ENCODE measurements at regions not wholly inside any gene's neighbourhood (a gene's known extent, or its start where the extent isn't known, plus 50 kb on each side); places are given as distances from the start of the nearest gene placed in this dataset.
A peak's percentile ranks its signal among the peaks of the same experiment; 100 is the strongest.
"Not testable (repeated sequence)": the region's sequence is repeated elsewhere in the genome, so short reads cannot be mapped to it uniquely, and the experiment has no call there.

DNA sequence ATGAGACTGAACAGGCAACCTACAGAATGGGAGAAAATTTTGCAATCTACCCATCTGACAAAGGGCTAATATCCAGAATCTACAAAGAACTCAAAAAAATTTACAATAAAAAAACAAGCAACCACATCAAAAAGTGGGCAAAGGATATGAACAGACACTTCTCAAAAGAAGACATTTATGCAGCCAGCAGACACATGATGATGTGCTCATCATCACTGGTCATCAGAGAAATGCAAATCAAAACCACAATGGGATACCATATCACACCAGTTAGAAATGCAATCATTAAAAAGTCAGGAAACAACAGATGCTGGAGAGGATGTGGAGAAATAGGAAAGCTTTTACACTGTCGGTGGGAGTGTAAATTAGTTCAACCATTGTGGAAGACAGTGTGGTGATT lies 51.7 kb upstream of the PAXBP1 start:
- H3K4me3 ChIP-seq (ENCODE audit: low read depth, low read length); DNase-seq (ENCODE audit: low read depth): not testable (repeated sequence)

DNA sequence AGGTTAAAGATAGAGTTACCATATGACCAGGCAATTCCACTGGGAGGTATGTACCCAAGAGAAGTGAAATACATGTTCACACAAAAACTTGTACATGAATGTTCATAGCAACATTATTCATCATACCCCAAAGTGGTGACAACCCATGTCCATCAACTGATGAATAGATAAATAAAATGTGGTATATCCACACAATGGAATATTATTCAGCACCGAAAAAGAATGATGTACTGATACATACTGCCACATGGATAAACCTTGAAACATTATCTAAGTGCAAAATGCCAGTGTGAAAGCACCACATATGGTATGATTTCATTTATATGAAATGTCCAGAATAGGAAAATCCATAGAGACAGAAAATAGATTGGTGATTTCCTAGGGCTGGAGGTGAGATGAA lies 53.4 kb upstream of the PAXBP1 start:
- H3K4me3 ChIP-seq (ENCODE audit: low read depth, low read length) = no peak overlapping the region
- DNase-seq (ENCODE audit: low read depth) = no peak
- TF ChIP-seq, protein P1, sequence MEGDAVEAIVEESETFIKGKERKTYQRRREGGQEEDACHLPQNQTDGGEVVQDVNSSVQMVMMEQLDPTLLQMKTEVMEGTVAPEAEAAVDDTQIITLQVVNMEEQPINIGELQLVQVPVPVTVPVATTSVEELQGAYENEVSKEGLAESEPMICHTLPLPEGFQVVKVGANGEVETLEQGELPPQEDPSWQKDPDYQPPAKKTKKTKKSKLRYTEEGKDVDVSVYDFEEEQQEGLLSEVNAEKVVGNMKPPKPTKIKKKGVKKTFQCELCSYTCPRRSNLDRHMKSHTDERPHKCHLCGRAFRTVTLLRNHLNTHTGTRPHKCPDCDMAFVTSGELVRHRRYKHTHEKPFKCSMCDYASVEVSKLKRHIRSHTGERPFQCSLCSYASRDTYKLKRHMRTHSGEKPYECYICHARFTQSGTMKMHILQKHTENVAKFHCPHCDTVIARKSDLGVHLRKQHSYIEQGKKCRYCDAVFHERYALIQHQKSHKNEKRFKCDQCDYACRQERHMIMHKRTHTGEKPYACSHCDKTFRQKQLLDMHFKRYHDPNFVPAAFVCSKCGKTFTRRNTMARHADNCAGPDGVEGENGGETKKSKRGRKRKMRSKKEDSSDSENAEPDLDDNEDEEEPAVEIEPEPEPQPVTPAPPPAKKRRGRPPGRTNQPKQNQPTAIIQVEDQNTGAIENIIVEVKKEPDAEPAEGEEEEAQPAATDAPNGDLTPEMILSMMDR (IDR thresholded peaks at IDR 0.05; ENCODE audit: control insufficient read depth, extremely low read depth, insufficient read depth) = no peak

- H3K4me3 ChIP-seq (ENCODE audit: low read depth, low read length) = no peak overlapping the region
- TF ChIP-seq, protein P1 (IDR thresholded peaks at IDR 0.05; ENCODE audit: control insufficient read depth, extremely low read depth, insufficient read depth) = peak; percentile 85
- peak; percentile 44 for DNase-seq (ENCODE audit: low read depth)
Measured at GRCh38 chr21:32826329-32827167, 55.0 kb upstream of the PAXBP1 start.

DNA sequence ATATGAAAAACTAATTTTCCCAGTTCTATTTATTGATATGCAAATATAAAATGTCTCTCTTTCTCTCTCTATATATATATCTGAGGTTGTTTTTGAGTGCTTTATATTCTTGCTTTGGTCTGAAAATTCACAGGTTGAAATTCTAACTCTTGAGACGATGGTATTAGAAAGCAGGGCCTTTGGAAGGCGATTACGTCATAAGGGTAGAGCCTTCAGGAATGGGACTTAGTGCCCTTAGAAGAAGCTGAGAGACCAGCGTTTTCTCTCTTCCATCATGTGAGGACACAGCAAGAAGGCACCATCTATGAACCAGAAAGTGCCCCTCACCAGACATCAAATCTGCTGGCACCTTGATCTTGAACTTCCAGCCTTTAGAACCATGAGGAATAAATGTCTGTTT lies 57.4 kb upstream of the PAXBP1 start:
- no peak overlapping the region for H3K4me3 ChIP-seq (ENCODE audit: low read depth, low read length)
- TF ChIP-seq, protein P1 (IDR thresholded peaks at IDR 0.05; ENCODE audit: control insufficient read depth, extremely low read depth, insufficient read depth) = no peak
- DNase-seq (ENCODE audit: low read depth) = no peak

GRCh38 chr21:32829504-32829903 lies 57.9 kb upstream of the PAXBP1 start:
- DNase-seq (ENCODE audit: low read depth) = no peak
- no peak overlapping the region for H3K4me3 ChIP-seq (ENCODE audit: low read depth, low read length)
- TF ChIP-seq, protein P1 (IDR thresholded peaks at IDR 0.05; ENCODE audit: control insufficient read depth, extremely low read depth, insufficient read depth) = no peak

DNA sequence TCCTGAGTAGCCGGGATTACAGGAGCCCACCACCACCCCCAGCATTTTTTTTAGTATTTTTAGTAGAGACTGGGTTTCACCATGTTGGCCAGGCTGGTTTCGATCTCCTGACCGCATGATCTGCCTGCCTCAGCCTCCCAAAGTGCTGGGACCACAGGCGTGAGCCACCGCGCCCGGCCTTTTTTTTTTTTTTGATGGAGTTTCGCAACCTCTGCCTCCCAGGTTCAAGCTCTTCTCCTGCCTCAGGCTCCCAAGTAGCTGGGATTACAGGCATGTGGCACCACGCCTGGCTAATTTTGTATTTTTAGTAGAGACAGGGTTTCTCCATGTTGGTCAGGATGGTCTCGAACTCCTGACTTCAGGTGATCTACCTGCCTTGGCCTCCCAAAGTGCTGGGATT lies 60.2 kb upstream of the PAXBP1 start:
- H3K4me3 ChIP-seq (ENCODE audit: low read depth, low read length); DNase-seq (ENCODE audit: low read depth): not testable (repeated sequence)

- no peak for DNase-seq (ENCODE audit: low read depth)
Measured at GRCh38 chr21:32834211-32834915, 62.8 kb upstream of the PAXBP1 start.

More at GRCh38 chr21:32834211-32834915, 62.8 kb upstream of the PAXBP1 start:
- no peak overlapping the region for H3K4me3 ChIP-seq (ENCODE audit: low read depth, low read length)
- TF ChIP-seq, protein P1 (IDR thresholded peaks at IDR 0.05; ENCODE audit: control insufficient read depth, extremely low read depth, insufficient read depth) = no peak
